Activated gamma-delta T cell treated with anti-CD3 and anti-CD28 coated beads, Interleukin-2, amount 50 U/mL, for 16 hours (primary cell): ENCODE measurements at regions not wholly inside any gene's neighbourhood (a gene's known extent, or its start where the extent isn't known, plus 50 kb on each side); places are given as distances from the start of the nearest gene placed in this dataset.
A peak's percentile ranks its signal among the peaks of the same experiment; 100 is the strongest.

Experiments
- DNase-seq: peaks from one replicate; pipeline ENCODE4 v3.0.0-alpha.2; 2020; ENCODE audit warnings: low read depth

- no peak for DNase-seq
These were observed 66.3 kb upstream of the HES1 start for GRCh38 chr3:194069421-194070219.

DNA sequence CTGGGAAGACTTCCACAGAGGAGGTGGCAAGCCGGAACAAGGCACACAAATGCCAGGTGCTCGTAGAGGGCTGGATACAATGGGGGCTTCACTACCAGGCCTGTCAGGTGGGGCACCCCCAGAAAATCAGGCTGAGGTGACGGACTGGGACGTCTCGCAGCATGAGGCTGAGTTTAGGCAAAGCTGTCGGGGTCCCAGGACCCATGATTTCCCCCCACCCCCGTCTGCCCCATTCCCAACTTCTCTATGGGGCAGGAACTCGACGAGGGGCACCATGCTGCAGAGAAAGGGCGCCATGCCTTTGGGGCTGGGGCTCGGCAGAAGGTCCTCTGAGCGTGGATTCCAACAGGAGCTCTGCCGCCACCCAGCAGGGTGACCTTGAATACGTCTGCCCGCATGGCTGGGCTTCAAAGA lies 65.7 kb upstream of the HES1 start:
- DNase-seq: no peak

DNA sequence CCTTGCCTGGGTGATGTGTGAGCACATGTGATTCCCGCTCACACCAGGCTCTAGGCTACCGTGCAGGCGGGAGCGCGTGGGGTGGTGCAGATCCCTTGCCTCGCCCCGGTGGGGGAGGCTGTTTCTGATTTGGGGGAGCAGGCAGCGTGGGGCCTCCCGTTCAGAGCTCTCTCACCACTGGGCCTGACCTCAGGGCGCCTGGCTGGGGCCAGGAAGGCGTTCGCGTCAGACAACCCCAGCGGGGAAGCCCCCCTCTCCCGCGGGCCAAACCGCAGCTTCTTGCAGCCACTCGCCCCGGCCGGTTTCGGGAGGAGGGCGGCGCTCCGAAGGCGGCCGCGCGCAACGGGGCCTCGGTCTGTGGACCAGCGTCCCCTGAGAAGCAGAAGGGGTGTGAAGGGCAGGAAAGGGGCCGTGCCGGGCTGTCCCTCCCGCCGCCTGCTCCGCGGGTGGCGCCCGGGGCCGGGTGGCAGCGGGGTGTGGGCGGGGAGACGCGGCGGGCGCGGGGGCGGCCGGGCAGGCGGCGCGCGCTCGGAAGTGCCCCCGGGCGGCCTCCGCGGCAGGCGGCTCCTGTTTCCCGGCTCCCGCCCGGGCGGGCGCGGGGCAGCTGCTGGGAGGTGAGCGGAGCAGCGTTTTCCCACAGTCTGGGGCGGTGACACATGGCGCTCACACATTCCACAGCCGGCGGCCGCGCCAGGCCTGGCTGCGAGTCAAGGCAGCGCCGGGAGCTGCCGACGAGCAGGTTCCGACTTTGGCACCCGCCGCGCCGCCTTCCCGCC lies 65.1 kb upstream of the HES1 start:
- peak; percentile 42 for DNase-seq

DNA sequence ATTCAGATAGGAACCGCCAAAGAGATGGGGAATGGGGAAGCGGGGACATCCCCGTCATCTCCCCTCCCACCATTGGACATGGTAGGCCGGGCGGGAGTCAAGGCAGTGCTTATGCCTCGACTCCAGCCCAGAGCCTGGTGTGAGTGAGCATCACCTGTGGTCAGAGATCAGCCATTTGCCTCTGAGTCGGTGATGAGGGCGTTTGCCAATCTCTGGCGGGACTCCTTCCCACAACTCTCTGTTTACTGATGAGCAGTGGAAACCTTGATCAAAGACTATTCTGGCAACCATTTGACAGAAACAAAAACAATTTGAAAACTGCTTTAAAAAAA lies 63.9 kb upstream of the HES1 start:
- no peak for DNase-seq

GRCh38 chr3:194072691-194073279 lies 63.2 kb upstream of the HES1 start:
- DNase-seq: no peak

- no peak for DNase-seq
These were observed 62.0 kb upstream of the HES1 start for GRCh38 chr3:194073926-194074325.

- no peak for DNase-seq
These were observed 60.8 kb upstream of the HES1 start for GRCh38 chr3:194075088-194075615.

- DNase-seq: no peak
These were observed 60.0 kb upstream of the HES1 start for GRCh38 chr3:194075802-194076460.

DNA sequence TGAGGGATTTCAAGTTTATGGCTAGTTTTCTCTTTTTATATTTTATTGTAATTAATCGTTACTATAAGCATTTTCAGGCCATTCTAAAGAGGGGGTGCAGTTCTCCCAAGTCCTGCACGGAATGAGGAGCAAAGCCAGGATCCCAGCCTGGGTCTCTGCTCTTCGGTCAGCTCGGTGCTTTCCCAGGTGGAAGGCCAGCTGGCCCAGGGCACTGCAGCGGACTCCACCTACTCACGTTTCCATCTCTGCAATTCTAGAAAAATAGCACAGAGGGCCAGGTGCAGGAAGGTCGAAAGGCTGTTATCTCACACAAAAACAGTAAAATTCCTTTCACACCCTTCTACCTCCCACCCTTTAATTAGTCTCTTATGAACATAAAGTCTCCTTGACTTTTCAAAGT lies 59.5 kb upstream of the HES1 start:
- DNase-seq: no peak

- no peak for DNase-seq
These were observed 58.3 kb upstream of the HES1 start for GRCh38 chr3:194077602-194078001.

DNA sequence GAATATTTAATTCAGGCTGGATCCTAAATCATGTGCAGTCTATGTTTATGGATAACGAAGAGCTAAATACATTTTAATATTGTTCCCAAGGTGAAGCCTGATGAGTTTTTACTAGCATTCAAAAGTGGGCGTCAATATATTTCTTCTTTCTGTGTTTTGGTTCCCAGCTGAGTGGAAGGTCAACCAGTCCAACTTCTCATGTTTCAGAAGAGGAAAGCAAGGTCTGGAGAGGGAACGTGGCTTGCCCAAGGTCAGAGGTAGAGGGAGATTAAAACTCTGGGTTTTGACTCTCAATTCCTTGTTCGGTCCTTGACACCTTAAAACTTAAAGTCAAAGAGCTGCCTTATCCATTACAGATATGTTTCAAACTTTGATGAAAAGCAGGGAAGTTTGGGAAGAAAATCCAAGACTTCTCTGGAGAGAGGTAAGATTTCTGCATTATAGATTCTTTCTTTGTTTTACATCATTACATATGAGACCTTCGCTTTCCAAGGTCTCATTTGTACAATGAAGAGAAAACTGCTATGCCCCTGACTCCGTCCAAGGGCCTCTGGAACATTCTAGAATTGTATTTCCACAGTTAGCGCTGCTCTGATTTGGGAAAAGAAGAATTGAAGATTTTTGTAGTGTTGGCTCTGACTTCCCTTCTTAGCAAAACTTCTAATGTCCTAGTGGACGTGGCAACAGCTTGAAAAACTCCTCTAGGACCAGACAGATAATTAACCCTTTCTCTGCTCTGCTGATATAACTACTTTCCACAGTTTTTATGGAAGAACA lies 57.7 kb upstream of the HES1 start:
- DNase-seq: no peak

DNA sequence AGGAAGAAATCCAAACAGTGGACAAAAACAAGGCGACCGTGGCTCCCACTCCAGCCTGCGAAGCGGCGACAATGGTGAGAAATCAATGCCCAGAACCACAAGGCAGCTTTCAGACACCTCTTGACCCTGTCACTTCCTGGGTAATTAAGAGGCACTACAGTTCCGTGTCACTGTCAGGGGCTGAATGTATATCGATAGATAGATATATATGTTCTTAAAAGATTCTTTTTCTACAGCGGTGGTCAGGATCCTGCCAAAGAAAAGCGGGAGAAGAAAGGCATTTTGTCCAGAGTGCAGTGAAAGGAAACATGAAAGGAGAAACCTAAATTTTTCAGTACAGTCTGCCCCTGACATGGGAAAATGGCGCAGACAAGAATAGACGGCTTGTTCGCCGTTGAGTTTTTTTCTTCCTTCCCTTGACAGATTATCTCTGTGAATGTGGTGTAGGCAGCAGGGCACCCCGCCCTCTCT lies 56.2 kb upstream of the HES1 start:
- no peak for DNase-seq

DNA sequence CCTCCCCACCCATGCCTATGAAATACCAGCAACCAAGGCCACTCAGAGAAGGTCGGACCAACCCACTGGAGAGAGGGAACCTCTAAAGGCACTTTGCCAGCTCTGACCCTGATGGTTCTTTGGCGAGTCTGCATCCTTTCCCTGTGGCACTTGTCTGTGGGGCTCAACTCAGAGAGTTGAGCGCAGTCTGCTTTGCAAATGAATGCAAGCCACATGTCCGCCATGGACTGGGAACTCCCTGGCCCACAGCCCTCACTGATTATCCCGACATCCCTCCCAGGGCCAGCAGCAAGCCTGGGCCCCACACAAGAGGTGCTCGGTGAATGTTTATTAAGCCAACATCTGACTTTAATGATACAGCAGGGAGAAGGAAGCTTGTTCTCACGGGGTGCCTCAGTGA lies 55.5 kb upstream of the HES1 start:
- DNase-seq: no peak

GRCh38 chr3:194080913-194081800 lies 54.8 kb upstream of the HES1 start:
- no peak for DNase-seq

DNA sequence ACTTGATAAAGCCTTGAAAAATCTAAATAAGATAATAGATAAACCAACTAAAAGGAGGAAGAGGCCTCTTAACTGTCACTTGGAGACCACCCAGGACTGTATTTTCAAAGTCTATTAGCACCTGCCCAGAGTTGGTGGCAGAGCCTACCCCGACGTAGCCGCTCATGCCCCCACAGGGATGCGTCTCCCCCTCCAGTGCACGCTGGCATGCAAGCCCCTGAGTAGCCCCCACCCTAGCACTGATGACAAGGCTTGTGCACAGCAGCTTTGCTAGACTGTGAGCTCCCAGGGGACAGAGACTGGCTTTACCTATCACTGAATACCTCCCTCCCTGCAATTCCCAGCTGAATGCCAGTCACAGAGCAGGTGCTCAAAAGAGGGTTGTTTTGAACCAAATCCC lies 54.1 kb upstream of the HES1 start:
- no peak for DNase-seq

- DNase-seq: no peak
These were observed 53.0 kb upstream of the HES1 start for GRCh38 chr3:194082743-194083636.

GRCh38 chr3:194083637-194084224 lies 52.2 kb upstream of the HES1 start:
- no peak for DNase-seq

DNA sequence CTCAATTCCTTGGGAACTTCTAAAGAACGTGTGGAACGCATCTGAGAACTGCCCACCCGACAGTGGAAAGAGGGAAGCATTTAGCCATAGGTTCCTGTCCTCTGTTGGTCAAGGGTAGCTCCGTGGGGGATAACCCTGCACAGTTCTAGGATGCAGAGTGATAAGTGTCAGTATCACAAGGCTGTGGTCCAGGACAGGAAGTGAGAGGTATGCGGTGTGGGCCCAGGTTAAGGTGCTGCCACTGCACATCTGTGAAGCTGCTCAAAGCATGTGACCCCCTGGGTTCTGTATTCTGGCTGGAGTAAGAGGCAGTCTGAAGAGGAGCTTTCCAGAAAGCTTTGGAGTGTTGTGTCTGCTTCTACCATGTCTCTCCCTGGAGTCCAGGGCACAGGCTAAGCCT lies 51.7 kb upstream of the HES1 start:
- DNase-seq: no peak
